ENCODE measurements at regions not wholly inside any gene's neighbourhood (a gene's known extent, or its start where the extent isn't known, plus 50 kb on each side); places are given as distances from the start of the nearest gene placed in this dataset.

DNA sequence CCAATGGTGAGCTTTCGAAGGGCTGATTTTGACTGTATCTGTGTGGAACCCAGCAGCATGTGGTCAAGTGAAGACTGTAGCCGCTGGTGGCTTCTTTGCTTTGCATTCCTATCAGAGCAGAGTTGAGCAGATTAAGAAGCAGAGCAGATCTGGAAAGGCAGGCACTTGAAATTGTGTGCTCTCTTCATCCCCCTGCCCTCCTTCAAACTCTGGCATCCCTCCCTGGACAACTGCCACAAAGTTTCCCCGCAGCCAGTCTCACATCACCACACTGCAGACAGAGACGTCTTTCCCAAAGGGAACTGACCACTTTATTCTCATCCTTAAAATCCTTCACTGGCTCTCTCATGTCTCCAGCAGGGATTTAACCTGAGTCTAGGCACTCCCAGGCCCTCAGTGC, 237.1 kb upstream of the DYNLRB2 start:
- Histone ChIP-seq H4K8ac (replicated peaks; ENCODE audit: insufficient read length, low read depth, low read length) (no peak overlapping the region), H2AFZ (ENCODE audit: low read length) (no peak overlapping the region), H3K4ac (ENCODE audit: low read depth, low read length) (no peak overlapping the region), H2BK15ac (ENCODE audit: low read depth, low read length) (no peak overlapping the region), H3K79me2 (ENCODE audit: insufficient read depth, low read length) (no peaks in the 10 kb centered on the region), H2BK120ac (ENCODE audit: low read depth, low read length, poor library complexity, severe bottlenecking) (no peak overlapping the region), H4K20me1 (ENCODE audit: control insufficient read depth, insufficient read depth, insufficient read length) (no peaks in the 10 kb centered on the region), H4K5ac (ENCODE audit: insufficient read length, low read depth, low read length) (no peak overlapping the region), H2AK5ac (ENCODE audit: insufficient read length, low read length) (no peak overlapping the region), H2BK5ac (ENCODE audit: insufficient read length, low read length) (no peak overlapping the region), H2BK12ac (ENCODE audit: insufficient read length, low read depth, low read length) (no peak overlapping the region), H3K79me1 (ENCODE audit: insufficient read depth, low read depth, low read length, poor library complexity, severe bottlenecking) (no peaks in the 10 kb centered on the region), H3K27ac (ENCODE audit: insufficient read length, low read depth, low read length) (no peak overlapping the region), H3K9ac (ENCODE audit: extremely low read depth, insufficient read length, low read length) (no peak overlapping the region), H3K27me3 (ENCODE audit: insufficient read depth, low read length) (no peaks in the 10 kb centered on the region), H3K4me2 (ENCODE audit: insufficient read depth, insufficient read length, low read length) (no peak overlapping the region), H3K18ac (ENCODE audit: insufficient read length, low read depth, low read length) (no peak overlapping the region), H3T11ph (ENCODE audit: low read length) (no peak overlapping the region), H3K56ac (ENCODE audit: insufficient read length, low read depth, low read length) (no peak overlapping the region), H3K9me3 (ENCODE audit: control insufficient read depth, low read depth, low read length) (no peaks in the 10 kb centered on the region), H3K23ac (ENCODE audit: insufficient read length, low read depth, low read length) (no peak overlapping the region), H4K91ac (ENCODE audit: insufficient read length, low read depth, low read length) (no peak overlapping the region), H3K23me2 (ENCODE audit: insufficient read length, low read depth, low read length, poor library complexity, severe bottlenecking) (no peaks in the 10 kb centered on the region), H2BK20ac (ENCODE audit: low read depth, low read length, poor library complexity, severe bottlenecking) (no peak overlapping the region), H3K14ac (ENCODE audit: insufficient read depth, low read length) (no peak overlapping the region), H3K4me1 (ENCODE audit: insufficient read depth, low read length) (no peaks in the 10 kb centered on the region)
- no peaks in the 10 kb centered on the region for H3K36me3 Mint-ChIP-seq (ENCODE audit: insufficient read depth in 1 of 3, low read depth in 3 of 3)
- peaks cover 0 to 2% of the 10 kb centered on the region in 2 experiments; a peak in 2 of 5 replicates for H3K9me3 Mint-ChIP-seq
- H3K4me1 Mint-ChIP-seq: peaks cover 13 to 20% of the 10 kb centered on the region in 2 experiments
- no peak overlapping the region for H3K27ac Mint-ChIP-seq
- no peaks in the 10 kb centered on the region for H3K27me3 Mint-ChIP-seq (ENCODE audit: low read depth)
- TF ChIP-seq, protein P1, sequence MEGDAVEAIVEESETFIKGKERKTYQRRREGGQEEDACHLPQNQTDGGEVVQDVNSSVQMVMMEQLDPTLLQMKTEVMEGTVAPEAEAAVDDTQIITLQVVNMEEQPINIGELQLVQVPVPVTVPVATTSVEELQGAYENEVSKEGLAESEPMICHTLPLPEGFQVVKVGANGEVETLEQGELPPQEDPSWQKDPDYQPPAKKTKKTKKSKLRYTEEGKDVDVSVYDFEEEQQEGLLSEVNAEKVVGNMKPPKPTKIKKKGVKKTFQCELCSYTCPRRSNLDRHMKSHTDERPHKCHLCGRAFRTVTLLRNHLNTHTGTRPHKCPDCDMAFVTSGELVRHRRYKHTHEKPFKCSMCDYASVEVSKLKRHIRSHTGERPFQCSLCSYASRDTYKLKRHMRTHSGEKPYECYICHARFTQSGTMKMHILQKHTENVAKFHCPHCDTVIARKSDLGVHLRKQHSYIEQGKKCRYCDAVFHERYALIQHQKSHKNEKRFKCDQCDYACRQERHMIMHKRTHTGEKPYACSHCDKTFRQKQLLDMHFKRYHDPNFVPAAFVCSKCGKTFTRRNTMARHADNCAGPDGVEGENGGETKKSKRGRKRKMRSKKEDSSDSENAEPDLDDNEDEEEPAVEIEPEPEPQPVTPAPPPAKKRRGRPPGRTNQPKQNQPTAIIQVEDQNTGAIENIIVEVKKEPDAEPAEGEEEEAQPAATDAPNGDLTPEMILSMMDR (conservative IDR thresholded peaks at IDR 0.05): no peak
- no peak for DNase-seq
- H3K4me3 Mint-ChIP-seq: no peak overlapping the region
- no CpG with 5 or more reads among the region's 4 CpGs for WGBS (ENCODE audit: extremely low coverage, insufficient read length, low lambda C conversion rate)

Measured in H9 (cell line).